HG03097 (cell line): ENCODE measurements at regions not wholly inside any gene's neighbourhood (a gene's known extent, or its start where the extent isn't known, plus 50 kb on each side); places are given as distances from the start of the nearest gene placed in this dataset.

Experiments
- ATAC-seq: cut with Tn5 transposase; IDR thresholded peaks from one replicate; pipeline ENCODE4 v1.9.1; 2021; ENCODE audit not compliant: unreplicated experiment, low FRiP score

- ATAC-seq, result no peak
Measured at GRCh38 chr6:10250655-10251220, 164.1 kb downstream of the TFAP2A start.

- ATAC-seq, result no peak
Measured at GRCh38 chr6:10248378-10248843, 166.5 kb downstream of the TFAP2A start.

GRCh38 chr6:10237298-10238038, 177.4 kb downstream of the TFAP2A start:
- no peak for ATAC-seq

- no peak for ATAC-seq
Measured at GRCh38 chr6:10235344-10235743, 179.5 kb downstream of the TFAP2A start.

DNA sequence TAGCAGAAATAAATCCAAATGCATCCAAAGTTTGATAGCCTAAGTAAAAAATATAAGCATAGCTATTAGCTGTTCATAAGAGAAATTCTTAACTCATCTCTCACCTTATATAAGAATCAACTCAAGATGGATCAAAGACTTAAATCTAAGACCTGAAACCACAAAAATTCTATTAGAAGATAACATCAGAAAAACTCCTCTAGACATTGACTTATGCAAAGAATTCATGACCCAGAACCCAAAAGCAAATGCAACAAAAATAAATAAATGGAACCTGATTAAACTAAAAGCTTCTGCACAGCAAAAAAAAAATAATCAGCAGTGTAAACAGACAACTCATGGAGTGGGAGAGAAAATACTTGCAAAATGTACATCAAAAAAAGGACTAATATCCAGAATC, 184.3 kb downstream of the TFAP2A start:
- no peak for ATAC-seq

DNA sequence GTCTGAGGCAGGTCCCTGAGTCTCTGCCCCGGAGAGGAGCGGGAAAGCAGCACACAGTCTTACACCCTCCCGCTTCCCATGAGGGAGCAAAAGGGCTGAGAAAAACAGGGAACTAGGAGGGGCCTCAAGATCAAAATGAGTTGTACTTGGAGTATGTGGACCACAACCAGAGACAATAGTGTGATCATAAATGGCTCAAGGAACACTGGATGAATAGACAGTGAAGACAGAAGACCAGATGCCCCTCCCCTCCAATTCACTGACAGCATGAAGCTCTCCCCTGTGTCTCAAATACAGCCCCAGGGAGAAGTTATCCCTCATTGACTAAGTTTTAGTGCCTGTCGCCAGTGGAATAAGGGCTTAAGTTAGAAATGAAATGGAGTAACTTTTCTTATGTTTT, 191.0 kb downstream of the TFAP2A start:
- no peak for ATAC-seq

DNA sequence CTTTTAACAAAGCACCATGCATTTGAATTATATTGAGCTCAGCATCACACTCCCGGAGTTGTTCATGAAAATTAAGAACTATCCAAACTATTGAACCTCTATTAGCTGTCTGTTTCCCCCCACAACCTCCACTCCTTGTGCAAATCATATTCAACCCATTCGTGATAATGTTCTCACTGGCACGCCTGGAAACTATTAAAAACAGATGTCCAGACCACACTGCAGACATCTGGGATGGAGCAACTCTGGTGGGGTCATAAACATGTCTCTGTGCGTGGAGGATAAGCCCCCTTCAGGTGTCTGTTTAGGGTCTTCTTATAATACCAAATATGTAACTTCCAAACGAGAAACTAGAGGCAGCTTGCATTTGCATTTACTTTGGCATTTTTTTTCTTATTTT, 193.7 kb downstream of the TFAP2A start:
- ATAC-seq, result no peak

DNA sequence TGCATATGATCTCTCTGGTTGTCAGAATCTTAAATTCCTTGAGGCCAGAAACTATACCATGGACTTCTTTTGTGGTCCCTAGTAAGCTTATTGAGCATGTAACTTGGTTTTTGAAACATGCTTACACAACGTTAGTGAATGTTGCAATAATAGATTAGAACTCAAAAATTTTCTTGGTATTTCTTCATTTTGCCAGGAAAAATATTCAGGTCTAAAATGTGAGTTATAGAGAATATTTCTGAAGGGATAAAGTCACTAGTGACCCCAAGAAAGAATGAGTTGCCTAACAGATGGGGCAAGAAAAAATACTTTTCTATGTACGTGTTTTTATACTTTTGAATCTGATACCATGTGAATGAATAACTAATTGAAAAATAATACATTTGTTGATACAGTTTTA, 195.4 kb downstream of the TFAP2A start:
- no peak for ATAC-seq

DNA sequence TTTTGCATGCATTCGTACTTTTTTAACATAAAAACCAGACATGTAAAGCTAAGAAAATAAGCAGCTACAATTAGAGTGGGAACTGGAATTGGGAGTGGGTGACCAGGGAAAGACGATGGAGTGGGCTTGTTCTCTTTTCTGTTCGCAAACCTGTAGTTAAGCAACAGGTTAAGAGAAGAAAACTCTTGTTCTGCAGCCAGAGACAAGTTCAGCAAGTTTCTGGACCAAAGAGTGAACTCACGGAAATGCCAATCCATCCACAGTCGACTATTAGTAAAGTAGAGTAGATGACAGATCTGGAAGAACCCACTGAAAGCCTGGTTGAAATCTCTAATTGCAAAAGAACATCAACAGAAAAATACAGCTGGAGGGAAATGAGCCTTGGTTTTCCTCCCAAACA, 197.8 kb downstream of the TFAP2A start:
- ATAC-seq, result no peak

DNA sequence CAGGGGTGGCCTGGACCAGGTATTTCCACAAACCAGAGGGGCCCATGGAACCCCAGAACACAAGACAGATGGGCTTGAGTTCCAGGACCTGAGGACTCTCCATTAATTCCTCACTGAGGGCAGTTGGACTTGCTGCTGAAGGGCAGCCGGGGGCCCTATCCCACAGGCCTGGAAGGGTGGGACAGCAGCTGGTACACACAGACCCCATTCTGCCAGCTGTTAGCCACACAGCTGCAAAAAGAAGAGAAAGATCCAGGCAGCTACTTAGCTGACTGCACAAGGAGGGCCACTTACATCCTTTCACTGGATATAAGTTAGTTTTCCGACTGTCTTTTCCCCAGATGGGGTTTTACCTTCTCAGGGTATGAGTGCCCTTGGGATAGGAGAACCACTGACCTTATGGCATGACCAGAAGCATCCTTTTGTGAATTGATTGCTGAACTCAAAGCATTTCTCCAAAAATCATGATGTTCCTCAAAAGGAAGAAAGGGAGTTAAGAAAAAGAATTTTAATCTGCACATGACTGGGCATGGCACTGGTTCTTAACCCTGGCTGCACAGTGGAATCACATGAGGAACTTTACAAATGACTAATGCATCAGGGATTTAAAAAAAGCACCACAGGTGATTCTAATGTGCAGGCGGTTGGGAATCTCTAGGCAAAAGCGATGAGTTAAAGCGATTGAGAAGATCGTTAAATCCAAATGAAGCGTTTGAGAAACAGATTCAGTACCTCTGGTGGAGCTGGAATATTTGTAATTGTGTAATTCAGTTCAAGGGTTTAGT, 199.4 kb downstream of the TFAP2A start:
- ATAC-seq, result no peak

- ATAC-seq, result no peak
Measured at GRCh38 chr6:10210052-10210451, 204.8 kb downstream of the TFAP2A start.

GRCh38 chr6:10205892-10206291, 209.0 kb downstream of the TFAP2A start:
- ATAC-seq, result no peak

DNA sequence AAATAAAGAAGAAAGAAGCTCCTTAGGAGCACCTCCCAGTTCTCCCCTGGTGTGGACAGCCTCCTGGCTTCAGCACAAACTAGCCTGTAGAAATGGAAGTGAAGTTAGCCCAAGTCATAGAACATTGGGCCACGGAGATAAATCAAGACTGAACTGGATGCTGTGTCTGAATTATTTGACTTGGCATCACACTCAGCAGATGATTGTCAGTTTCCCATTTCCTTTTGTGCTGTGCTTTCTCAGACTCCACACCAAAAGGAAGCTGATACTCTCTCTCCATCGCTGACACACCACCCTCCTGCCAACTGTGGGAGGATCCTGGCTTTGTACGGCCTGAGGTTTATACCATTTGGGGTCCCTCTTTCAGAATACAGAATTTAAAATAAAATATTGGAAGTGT, 209.8 kb downstream of the TFAP2A start:
- no peak for ATAC-seq

DNA sequence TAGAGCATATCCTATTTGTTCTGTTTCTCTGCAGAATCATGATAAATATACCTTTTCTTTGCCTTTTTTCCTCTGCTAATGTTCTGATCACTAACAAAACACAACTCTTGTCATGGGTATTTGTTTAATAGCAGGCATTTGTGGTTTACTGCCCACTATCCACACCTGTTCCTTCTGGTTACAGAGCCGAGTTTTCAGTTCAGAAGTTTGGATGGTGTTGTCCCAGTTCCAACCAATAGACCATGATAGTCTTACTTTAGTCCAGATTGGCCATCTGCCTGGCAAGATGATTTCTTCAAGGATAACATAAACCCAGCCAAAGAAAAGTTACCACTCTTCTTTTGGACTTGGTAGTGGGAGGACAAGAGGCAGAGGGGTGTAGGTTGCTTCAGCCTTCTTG, 211.2 kb downstream of the TFAP2A start:
- ATAC-seq, result no peak

GRCh38 chr6:10202581-10202980, 212.3 kb downstream of the TFAP2A start:
- ATAC-seq, result no peak

DNA sequence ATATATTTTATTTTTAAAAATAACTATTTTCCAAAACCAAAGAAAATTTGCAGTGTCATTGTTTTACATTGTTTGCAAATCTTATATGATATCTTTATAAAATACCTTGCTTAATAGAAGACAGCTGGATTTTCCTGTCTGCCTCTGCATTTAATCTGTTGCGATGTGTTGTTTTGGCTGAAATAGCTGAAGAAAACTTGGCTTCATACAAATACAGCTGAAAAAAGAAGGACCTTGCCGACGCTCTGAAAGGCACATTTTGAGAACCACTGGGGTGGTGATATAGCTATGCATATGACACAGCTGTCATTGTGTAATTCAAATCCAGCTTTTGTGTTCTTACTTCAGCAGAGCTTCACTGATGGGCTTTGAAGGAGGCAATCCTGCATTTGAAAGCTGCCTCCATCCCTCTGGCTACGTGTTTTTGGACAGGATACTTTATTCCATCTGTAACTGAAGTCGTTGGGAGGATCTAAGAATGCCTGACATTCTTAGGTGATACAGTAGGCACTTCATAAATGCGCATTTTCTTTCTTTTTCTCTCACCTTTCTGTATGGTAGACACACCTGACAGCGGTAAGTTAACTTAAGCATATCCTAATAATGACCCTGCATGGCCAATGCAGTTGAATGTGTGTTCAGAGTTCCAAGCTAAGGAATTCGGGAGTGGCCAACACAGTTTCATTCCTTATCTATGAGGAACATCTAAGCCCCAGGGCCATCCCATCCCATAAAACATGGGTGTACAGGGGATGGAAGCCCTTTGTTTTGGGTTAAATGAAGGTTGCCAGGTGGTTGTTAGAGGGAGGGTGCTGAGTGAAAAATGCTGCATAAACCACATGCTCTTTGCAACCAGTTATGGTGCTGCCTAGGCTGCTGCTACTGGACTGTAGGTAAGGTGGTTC, 213.0 kb downstream of the TFAP2A start:
- no peak for ATAC-seq

DNA sequence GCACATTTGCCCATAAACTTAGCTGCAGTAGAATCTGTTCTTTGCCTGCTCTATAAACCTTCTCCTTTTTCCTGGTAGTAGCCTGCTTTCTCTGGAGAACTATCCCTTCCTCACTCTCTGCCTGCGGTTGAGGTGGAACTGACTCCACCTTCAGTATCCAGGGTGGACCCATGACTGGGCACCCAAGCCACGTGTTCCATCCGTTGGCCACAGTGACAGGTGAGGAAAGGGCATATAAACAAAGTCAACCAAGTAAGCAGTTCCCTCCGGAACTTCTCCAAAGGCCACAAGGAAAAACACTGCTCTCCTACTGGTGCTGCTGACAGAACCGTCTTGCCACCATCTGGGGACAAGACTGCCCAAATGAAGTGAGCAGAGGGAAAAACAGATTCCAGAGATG, 218.8 kb downstream of the TFAP2A start:
- ATAC-seq, result no peak

DNA sequence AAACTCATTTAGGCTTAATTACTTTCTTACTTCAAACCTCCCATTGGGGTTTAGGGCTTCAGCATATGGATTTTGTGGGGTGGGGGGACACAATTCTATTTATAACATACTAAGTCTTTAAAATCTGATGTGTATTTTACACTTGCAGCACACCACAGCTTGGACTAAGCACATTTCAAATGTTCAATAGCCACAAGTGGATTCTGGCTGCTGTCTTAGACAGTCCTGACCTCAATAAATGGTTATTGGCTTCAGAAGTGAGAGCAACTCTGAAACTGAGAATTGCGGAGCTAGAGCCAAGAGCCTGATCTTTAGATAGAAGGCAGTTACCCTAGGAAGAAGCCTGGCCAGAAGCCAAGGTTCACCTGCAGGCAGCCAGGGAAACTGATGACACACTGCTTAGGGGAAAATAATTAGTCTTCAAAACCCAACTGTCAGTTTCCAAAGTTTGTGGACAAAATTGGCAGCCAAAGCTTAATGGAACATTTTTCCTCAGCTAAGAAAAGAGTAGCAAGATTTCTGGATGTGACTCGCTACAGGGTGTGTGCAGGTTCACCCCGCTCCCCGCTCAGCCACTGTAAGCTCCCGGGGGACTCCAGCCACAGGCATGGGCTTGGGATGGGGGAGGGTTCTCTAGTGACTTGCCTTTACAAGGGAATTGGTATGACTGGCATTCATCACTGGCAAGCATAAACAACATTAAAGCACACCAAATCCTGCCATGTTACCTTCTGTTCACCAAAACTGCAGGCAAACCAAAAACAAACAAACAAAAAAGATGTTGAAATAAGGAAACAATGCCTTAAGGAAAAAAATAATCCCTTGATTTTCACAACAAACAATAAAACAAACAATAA, 219.8 kb downstream of the TFAP2A start:
- ATAC-seq, result no peak

DNA sequence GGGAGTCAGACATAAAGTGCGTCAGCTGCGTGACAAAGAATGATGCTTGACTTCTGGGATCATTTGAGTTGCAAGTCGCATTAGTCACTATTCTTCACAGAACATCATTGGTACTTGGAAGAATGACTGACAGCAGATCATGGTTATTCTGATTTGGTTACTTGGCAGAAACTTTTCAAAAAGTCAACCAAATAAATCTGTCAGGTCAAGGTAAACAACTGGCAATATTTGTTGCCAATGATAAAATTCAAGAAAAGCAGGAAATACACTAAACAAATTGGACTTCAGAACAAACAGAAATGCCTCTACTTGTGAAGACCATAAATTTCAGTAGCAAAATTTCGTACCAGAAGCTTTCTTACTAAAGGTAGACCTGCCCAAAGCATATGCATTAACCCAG, 221.6 kb downstream of the TFAP2A start:
- ATAC-seq, result no peak

- no peak for ATAC-seq
Measured at GRCh38 chr6:10190042-10190441, 224.8 kb downstream of the TFAP2A start.
